Naive thymus-derived CD4-positive, alpha-beta T cell (primary cell): ENCODE measurements at regions not wholly inside any gene's neighbourhood (a gene's known extent, or its start where the extent isn't known, plus 50 kb on each side); places are given as distances from the start of the nearest gene placed in this dataset.

Experiments
- ATAC-seq: fragments of 150-1000 bp; cut with Tn5 transposase; 2 replicates; pipeline ENCODE4 v1.10.0; 2021; ENCODE audit warnings: mild to moderate bottlenecking, moderate library complexity
- CTCF ChIA-PET: fragments of 350-600 bp; sonication (Branson Sonifier 250); formaldehyde crosslinking; loops from one replicate; lab custom pipeline; 2021; ENCODE audit warnings: antibody characterized with exemption; lab: Charles Lee
- POLR2A ChIA-PET: fragments of 350-600 bp; sonication (Branson Sonifier 250); formaldehyde crosslinking; loops from one replicate; lab custom pipeline; 2021; ENCODE audit warnings: antibody characterized with exemption, inconsistent platforms; lab: Charles Lee
- DNase-seq, 9 donors: peaks; one replicate each; pipeline versions ENCODE4 v3.0.0 to v3.0.0-alpha.2; 2020 to 2022; ENCODE audit warnings: mixed read lengths in 1 of 9
- H3K27ac ChIP-seq: one replicate; pipeline ENCODE4 v1.7.0; 2013; ENCODE audit warnings: mild to moderate bottlenecking, low read depth, low read length, moderate library complexity
- H3K27me3 ChIP-seq, 2 donors: one replicate each; pipeline ENCODE4 v1.7.0; 2013; ENCODE audit warnings: low read length in 2 of 2, mild to moderate bottlenecking in 2 of 2, moderate library complexity in 2 of 2; ENCODE audit not compliant: control insufficient read depth in 2 of 2, insufficient read depth in 2 of 2
- H3K36me3 ChIP-seq, 3 experiments: 1 replicate in 2 of 3; 2 replicates in 1 of 3; pipeline ENCODE4 v1.7.0; 2013; ENCODE audit warnings: low read length in 3 of 3, mild to moderate bottlenecking in 3 of 3, moderate library complexity in 1 of 3; ENCODE audit not compliant: insufficient read depth in 3 of 3, control insufficient read depth in 2 of 3
- H3K4me1 ChIP-seq, 2 donors: one replicate each; pipeline ENCODE4 v1.7.0; 2013; ENCODE audit warnings: low read length in 2 of 2, mild to moderate bottlenecking in 2 of 2, moderate library complexity in 1 of 2; ENCODE audit not compliant: control insufficient read depth in 2 of 2, insufficient read depth in 2 of 2
- H3K4me3 ChIP-seq: 2 replicates; pipeline ENCODE4 v1.7.0; 2013; ENCODE audit warnings: mild to moderate bottlenecking, low read length
- H3K9me3 ChIP-seq, 3 experiments: 1 replicate in 2 of 3; 2 replicates in 1 of 3; pipeline ENCODE4 v1.7.0; 2013; ENCODE audit warnings: low read length in 3 of 3; ENCODE audit not compliant: control insufficient read depth in 2 of 3
- H3K27ac Mint-ChIP-seq, 9 donors: one replicate each; pipeline ENCODE4 v1.8.0; 2020 to 2022; ENCODE audit warnings: mixed read lengths in 9 of 9, mild to moderate bottlenecking in 8 of 9, moderate library complexity in 5 of 9, inconsistent platforms in 2 of 9
- H3K27me3 Mint-ChIP-seq, 5 donors: one replicate each; pipeline ENCODE4 v1.8.0; 2021 to 2022; ENCODE audit warnings: mixed read lengths in 5 of 5, mild to moderate bottlenecking in 1 of 5
- H3K36me3 Mint-ChIP-seq, 5 donors: one replicate each; pipeline ENCODE4 v1.8.0; 2020 to 2022; ENCODE audit warnings: mixed read lengths in 5 of 5, mild to moderate bottlenecking in 3 of 5, inconsistent platforms in 1 of 5
- H3K4me1 Mint-ChIP-seq, 7 donors: one replicate each; pipeline ENCODE4 v1.8.0; 2020 to 2022; ENCODE audit warnings: mixed read lengths in 7 of 7, mild to moderate bottlenecking in 3 of 7, inconsistent platforms in 1 of 7
- H3K4me3 Mint-ChIP-seq, 10 donors: one replicate each; pipeline ENCODE4 v1.8.0; 2020 to 2022; ENCODE audit warnings: mild to moderate bottlenecking in 10 of 10, mixed read lengths in 10 of 10, moderate library complexity in 6 of 10, inconsistent platforms in 2 of 10
- H3K9me3 Mint-ChIP-seq, 11 donors: one replicate each; pipeline ENCODE4 v1.8.0; 2020 to 2022; ENCODE audit warnings: mixed read lengths in 11 of 11, mild to moderate bottlenecking in 4 of 11, inconsistent platforms in 1 of 11, moderate library complexity in 1 of 11
- intact Hi-C, 2 donors: fragments of 100-400 bp; cut with micrococcal nuclease; formaldehyde crosslinking; loops; one replicate each; pipeline ENCODE4 v1.15.1; 2023

DNA sequence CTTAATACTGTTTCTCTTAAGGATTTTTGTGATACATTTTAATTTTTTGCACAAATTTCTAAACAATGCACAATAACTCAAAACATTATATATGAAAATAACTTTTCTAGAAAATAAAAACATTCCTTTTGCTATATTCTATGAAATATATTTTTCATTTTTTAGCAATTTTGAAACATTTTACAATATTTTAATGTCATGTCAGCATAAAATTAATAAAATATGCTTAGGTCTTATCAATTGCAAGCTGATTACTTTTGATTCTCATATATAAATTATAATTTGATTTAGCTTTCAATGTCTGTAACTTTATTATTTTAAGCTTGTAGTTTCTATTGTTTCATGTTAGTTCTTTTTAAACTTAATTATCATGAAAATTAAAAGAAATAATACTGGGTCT is 898.7 kb downstream of the TMEM182 start:
- no peaks in the 10 kb centered on the region for H3K27me3 Mint-ChIP-seq
- no peak overlapping the region for H3K4me3 Mint-ChIP-seq
- no peaks in the 10 kb centered on the region for H3K36me3 Mint-ChIP-seq
- CTCF ChIA-PET: no interaction called here
- H3K9me3 Mint-ChIP-seq: peaks cover 0 to 5% (median 0%) of the 10 kb centered on the region in 11 donors
- H3K4me1 ChIP-seq: no peaks in the 10 kb centered on the region
- no peaks in the 10 kb centered on the region for H3K4me1 Mint-ChIP-seq
- no peaks in the 10 kb centered on the region for H3K27me3 ChIP-seq
- no peak overlapping the region for H3K27ac Mint-ChIP-seq
- H3K9me3 ChIP-seq: no peaks in the 10 kb centered on the region
- ATAC-seq: no peak
- intact Hi-C loops: no loop called here
- H3K4me3 ChIP-seq: no peak overlapping the region
- no peak overlapping the region for H3K27ac ChIP-seq
- POLR2A ChIA-PET: no interaction called here
- H3K36me3 ChIP-seq: no peaks in the 10 kb centered on the region
- DNase-seq: no peak

- no peaks in the 10 kb centered on the region for H3K9me3 ChIP-seq
- ChIA-PET CTCF (no interaction called here), POLR2A (no interaction called here)
- no peaks in the 10 kb centered on the region for H3K36me3 Mint-ChIP-seq
- ATAC-seq (no peak), DNase-seq (no peak)
- no peaks in the 10 kb centered on the region for H3K27me3 ChIP-seq
- no peak overlapping the region for H3K27ac Mint-ChIP-seq
- H3K4me1 Mint-ChIP-seq: no peaks in the 10 kb centered on the region
- H3K27ac ChIP-seq: no peak overlapping the region
- no peaks in the 10 kb centered on the region for H3K27me3 Mint-ChIP-seq
- no peak overlapping the region for H3K4me3 Mint-ChIP-seq
- no peak overlapping the region for H3K4me3 ChIP-seq
- H3K9me3 Mint-ChIP-seq: peaks cover 0 to 5% (median 0%) of the 10 kb centered on the region in 11 donors
- H3K36me3 ChIP-seq: no peaks in the 10 kb centered on the region
- H3K4me1 ChIP-seq: no peaks in the 10 kb centered on the region
- intact Hi-C loops: no loop called here
These were observed 899.1 kb downstream of the TMEM182 start for GRCh38 chr2:103660947-103661346.

DNA sequence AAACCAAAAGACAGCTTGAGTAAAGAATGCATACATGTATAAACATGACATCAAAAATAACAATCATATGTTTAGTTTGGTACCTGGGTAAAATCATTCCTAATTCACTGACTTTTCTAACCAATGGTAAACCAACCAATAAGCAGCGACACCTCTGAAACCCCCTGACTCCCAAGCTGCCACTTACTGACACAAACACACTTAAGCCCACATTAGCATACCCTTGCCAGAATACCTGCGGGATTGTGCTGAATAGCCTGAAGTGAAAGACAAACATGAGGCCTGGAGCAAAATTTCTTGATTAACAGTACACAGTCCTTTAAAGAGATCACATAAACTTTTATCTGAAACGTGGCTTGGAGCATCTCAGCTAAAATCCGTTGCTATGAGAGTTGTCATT is 902.9 kb downstream of the TMEM182 start:
- Histone ChIP-seq H3K27me3 (no peaks in the 10 kb centered on the region), H3K9me3 (no peaks in the 10 kb centered on the region), H3K4me1 (no peaks in the 10 kb centered on the region), H3K27ac (no peak overlapping the region), H3K36me3 (no peaks in the 10 kb centered on the region), H3K4me3 (no peak overlapping the region)
- Mint-ChIP-seq H3K27me3 (no peaks in the 10 kb centered on the region), H3K9me3 (peaks cover 0 to 3% (median 0%) of the 10 kb centered on the region in 11 donors), H3K4me1 (no peaks in the 10 kb centered on the region), H3K36me3 (no peaks in the 10 kb centered on the region), H3K27ac (no peak overlapping the region), H3K4me3 (no peak overlapping the region)
- ATAC-seq: no peak
- POLR2A ChIA-PET: no interaction called here
- CTCF ChIA-PET: no interaction called here
- no peak for DNase-seq
- intact Hi-C loops: no loop called here

DNA sequence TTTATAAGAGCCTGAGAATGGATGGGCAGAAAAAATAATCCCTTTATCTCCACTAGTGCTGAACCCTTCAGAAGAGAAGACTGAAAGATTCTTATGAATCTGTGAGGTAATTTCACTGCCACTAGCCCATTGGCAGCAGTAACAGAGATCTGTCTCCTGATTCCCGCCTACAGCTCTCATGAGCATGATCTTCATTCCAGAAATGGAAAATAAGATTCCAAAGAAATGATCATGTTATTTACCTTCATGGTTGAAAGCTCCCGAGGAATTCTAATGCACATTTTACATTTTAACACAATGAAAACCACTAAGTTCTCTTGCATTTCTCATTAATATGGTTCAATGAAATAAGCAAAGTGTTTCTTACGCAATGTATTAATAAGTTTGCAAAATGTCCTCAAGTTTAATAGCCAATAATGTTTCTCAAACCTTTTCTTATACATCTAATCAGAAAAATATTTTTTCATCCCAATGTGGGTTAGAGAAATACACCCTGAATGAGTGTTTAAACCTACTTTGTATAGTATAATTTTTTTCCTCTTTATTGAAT is 905.6 kb downstream of the TMEM182 start:
- ATAC-seq: no peak
- Mint-ChIP-seq H3K36me3 (no peaks in the 10 kb centered on the region), H3K4me1 (no peaks in the 10 kb centered on the region), H3K9me3 (peaks cover 0 to 4% (median 0%) of the 10 kb centered on the region in 11 donors), H3K27ac (no peak overlapping the region), H3K27me3 (no peaks in the 10 kb centered on the region), H3K4me3 (no peak overlapping the region)
- Histone ChIP-seq H3K4me3 (no peak overlapping the region), H3K9me3 (no peaks in the 10 kb centered on the region), H3K4me1 (no peaks in the 10 kb centered on the region), H3K36me3 (no peaks in the 10 kb centered on the region), H3K27ac (no peak overlapping the region), H3K27me3 (no peaks in the 10 kb centered on the region)
- DNase-seq: no peak
- ChIA-PET CTCF (no interaction called here), POLR2A (no interaction called here)
- intact Hi-C loops: no loop called here

GRCh38 chr2:103669531-103669930 is 907.7 kb downstream of the TMEM182 start:
- ATAC-seq: no peak
- Histone ChIP-seq H3K36me3 (no peaks in the 10 kb centered on the region), H3K4me1 (no peaks in the 10 kb centered on the region), H3K27ac (no peak overlapping the region), H3K4me3 (no peak overlapping the region), H3K9me3 (no peaks in the 10 kb centered on the region), H3K27me3 (no peaks in the 10 kb centered on the region)
- Mint-ChIP-seq H3K27me3 (no peaks in the 10 kb centered on the region), H3K36me3 (no peaks in the 10 kb centered on the region), H3K4me3 (no peak overlapping the region), H3K27ac (no peak overlapping the region), H3K4me1 (no peaks in the 10 kb centered on the region), H3K9me3 (peaks cover 0 to 6% (median 3%) of the 10 kb centered on the region in 11 donors)
- no peak for DNase-seq
- POLR2A ChIA-PET: no interaction called here
- intact Hi-C loops: no loop called here
- CTCF ChIA-PET: no interaction called here
